Thyroid gland (tissue), 4 donors: ENCODE measurements at regions not wholly inside any gene's neighbourhood (a gene's known extent, or its start where the extent isn't known, plus 50 kb on each side); places are given as distances from the start of the nearest gene placed in this dataset.
"Not testable (repeated sequence)": the region's sequence is repeated elsewhere in the genome, so short reads cannot be mapped to it uniquely, and the experiment has no call there.

Source experiments
- DNase-seq, 2 donors: peaks; one replicate each; pipeline ENCODE4 v3.0.0-alpha.2; 2019
- H3K27ac ChIP-seq, 3 donors: fragments of 200-600 bp; sonication (generic); 1 replicate in 2 of 3; 2 replicates in 1 of 3; pipeline ENCODE4 v1.5.1; 2016 to 2019; ENCODE audit warnings: mild to moderate bottlenecking in 1 of 3, moderate library complexity in 1 of 3
- H3K27me3 ChIP-seq: fragments of 200-600 bp; sonication (generic); one replicate; pipeline ENCODE4 v1.5.1; 2019
- H3K36me3 ChIP-seq, 2 donors: fragments of 200-600 bp; sonication (generic); one replicate each; pipeline ENCODE4 v1.5.1; 2016 to 2019
- H3K4me1 ChIP-seq, 2 donors: fragments of 200-600 bp; sonication (generic); one replicate each; pipeline ENCODE4 v1.5.1; 2017 to 2019
- H3K4me3 ChIP-seq, 3 donors: fragments of 200-600 bp; sonication (generic); replicated peaks in 1 of 3; 1 replicate in 2 of 3; 2 replicates in 1 of 3; pipeline ENCODE4 v1.5.1; 2016; ENCODE audit warnings: mild to moderate bottlenecking in 1 of 3
- H3K9me3 ChIP-seq: fragments of 200-600 bp; sonication (generic); one replicate; pipeline ENCODE4 v1.5.1; 2017
- POLR2A ChIP-seq, 2 donors: fragments of 450-650 bp; IDR thresholded peaks; one replicate each; pipeline ENCODE4 v1.6.1; 2017; ENCODE audit warnings: antibody characterized with exemption in 2 of 2, mild to moderate bottlenecking in 2 of 2, moderate library complexity in 1 of 2
- WGBS, 2 donors: methylation state at CpG; one replicate each; pipeline ENCODE4 v1.1.5; 2017; 5-methylcytosine and 5-hydroxymethylcytosine counted together
- intact Hi-C: fragments of 100-400 bp; cut with DNase I; formaldehyde crosslinking; loops from one replicate; pipeline ENCODE4 v1.15.1; 2023
- TF ChIP-seq, protein P1 (sequence below), 6 experiments: fragments of 200-600 bp in 3 of 6; fragments of 450-650 bp in 3 of 6; sonication (generic) in 3 of 6; IDR thresholded peaks; one replicate each; pipeline ENCODE4 v1.5.1; 2016 to 2019; ENCODE audit warnings: antibody characterized with exemption in 6 of 6, mild to moderate bottlenecking in 2 of 6, inconsistent platforms in 1 of 6, moderate library complexity in 1 of 6

GRCh38 chrX:733961-734360 is 103.4 kb downstream of the SHOX start:
- no peak overlapping the region for H3K4me3 ChIP-seq
- H3K27ac ChIP-seq = no peak overlapping the region
- no peaks in the 10 kb centered on the region for H3K27me3 ChIP-seq
- H3K9me3 ChIP-seq = no peaks in the 10 kb centered on the region
- TF ChIP-seq, protein P1, sequence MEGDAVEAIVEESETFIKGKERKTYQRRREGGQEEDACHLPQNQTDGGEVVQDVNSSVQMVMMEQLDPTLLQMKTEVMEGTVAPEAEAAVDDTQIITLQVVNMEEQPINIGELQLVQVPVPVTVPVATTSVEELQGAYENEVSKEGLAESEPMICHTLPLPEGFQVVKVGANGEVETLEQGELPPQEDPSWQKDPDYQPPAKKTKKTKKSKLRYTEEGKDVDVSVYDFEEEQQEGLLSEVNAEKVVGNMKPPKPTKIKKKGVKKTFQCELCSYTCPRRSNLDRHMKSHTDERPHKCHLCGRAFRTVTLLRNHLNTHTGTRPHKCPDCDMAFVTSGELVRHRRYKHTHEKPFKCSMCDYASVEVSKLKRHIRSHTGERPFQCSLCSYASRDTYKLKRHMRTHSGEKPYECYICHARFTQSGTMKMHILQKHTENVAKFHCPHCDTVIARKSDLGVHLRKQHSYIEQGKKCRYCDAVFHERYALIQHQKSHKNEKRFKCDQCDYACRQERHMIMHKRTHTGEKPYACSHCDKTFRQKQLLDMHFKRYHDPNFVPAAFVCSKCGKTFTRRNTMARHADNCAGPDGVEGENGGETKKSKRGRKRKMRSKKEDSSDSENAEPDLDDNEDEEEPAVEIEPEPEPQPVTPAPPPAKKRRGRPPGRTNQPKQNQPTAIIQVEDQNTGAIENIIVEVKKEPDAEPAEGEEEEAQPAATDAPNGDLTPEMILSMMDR (IDR thresholded peaks at IDR 0.05) = no peak
- no peak for TF ChIP-seq POLR2A (IDR thresholded peaks at IDR 0.05)
- H3K4me1 ChIP-seq = no peaks in the 10 kb centered on the region
- intact Hi-C loops = no loop called here
- no peaks in the 10 kb centered on the region for H3K36me3 ChIP-seq
- WGBS, 2 donors = 80% methylated on average over 9 of the region's 9 CpGs
- no peak for DNase-seq

DNA sequence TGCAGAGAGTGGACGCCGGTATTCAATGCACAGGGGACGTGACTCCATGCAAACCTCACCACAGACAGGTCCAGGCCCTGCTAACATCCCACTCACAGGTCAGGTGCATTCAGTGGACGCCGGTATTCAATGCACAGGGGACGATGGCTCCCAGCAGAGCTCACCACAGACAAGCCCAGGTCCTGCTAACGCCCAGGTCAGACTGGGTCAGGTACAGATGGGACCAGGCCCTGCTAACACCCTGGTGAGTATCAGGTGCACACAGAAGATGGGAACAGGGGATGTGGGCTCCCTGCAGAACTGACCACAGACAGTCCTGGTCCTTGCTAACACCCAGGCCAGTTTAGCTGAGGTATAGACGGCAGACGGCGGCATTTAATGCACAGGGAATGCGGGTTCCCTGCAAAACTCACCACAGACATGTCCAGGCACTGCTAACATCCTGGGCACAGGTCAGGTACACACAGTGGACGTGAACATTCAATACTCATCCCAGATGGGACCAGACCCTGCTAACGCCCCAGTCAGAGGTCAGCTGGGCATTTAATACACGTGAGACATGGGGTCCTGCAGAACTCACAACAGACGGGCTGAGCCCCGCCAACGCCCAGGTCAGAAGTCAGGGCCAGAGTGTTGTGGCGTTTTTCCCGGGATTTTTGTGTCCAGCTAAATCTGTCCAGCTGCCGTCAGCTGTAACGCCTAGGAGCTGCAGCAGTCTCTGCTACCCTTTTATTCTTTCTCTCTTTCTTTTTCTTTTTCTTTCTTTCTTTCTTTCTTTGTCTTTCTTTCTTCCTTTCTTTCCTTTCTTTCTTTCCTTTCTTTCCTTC is 99.2 kb downstream of the SHOX start:
- Histone ChIP-seq H3K36me3 (no peaks in the 10 kb centered on the region), H3K27me3 (no peaks in the 10 kb centered on the region), H3K9me3 (no peaks in the 10 kb centered on the region), H3K4me1 (no peaks in the 10 kb centered on the region), H3K27ac (no peak overlapping the region), H3K4me3 (no peak overlapping the region)
- DNase-seq = no peak
- TF ChIP-seq POLR2A (IDR thresholded peaks at IDR 0.05) = no peak
- TF ChIP-seq, protein P1 (IDR thresholded peaks at IDR 0.05) = no peak
- WGBS, 2 donors = 79 to 80% methylated on average over 14 to 21 of the region's 21 CpGs
- intact Hi-C loops = no loop called here

- H3K27me3 ChIP-seq, H3K27ac ChIP-seq, H3K36me3 ChIP-seq, intact Hi-C loops, H3K9me3 ChIP-seq, H3K4me3 ChIP-seq, DNase-seq, H3K4me1 ChIP-seq: not testable (repeated sequence)
- 72% methylated on average over 8 of the region's 14 CpGs; no CpG with 5 or more reads in 1 of the 2 donors for WGBS, 2 donors
These were observed 98.5 kb downstream of the SHOX start for GRCh38 chrX:729101-729500.

DNA sequence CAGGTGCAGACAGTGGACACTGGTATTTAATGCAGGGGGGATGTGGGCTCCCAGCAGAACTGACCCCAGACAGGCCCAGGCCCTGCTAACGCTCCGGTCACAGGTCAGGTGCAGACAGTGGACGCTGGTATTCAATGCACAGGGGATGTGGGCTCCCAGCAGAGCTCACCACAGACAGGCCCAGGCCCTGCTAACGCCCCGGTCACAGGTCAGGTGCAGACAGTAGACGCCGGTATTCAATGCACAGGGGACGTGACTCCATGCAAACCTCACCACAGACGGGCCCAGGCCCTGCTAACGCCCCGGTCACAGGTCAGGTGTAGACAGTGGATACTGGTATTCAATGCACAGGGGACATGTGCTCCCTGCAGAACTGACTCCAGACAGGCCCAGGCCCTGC is 98.0 kb downstream of the SHOX start:
- H3K9me3 ChIP-seq, H3K36me3 ChIP-seq, intact Hi-C loops, H3K4me1 ChIP-seq, H3K27me3 ChIP-seq, H3K27ac ChIP-seq, DNase-seq, H3K4me3 ChIP-seq: not testable (repeated sequence)
- WGBS, 2 donors = no CpG with 5 or more reads among the region's 11 CpGs

DNA sequence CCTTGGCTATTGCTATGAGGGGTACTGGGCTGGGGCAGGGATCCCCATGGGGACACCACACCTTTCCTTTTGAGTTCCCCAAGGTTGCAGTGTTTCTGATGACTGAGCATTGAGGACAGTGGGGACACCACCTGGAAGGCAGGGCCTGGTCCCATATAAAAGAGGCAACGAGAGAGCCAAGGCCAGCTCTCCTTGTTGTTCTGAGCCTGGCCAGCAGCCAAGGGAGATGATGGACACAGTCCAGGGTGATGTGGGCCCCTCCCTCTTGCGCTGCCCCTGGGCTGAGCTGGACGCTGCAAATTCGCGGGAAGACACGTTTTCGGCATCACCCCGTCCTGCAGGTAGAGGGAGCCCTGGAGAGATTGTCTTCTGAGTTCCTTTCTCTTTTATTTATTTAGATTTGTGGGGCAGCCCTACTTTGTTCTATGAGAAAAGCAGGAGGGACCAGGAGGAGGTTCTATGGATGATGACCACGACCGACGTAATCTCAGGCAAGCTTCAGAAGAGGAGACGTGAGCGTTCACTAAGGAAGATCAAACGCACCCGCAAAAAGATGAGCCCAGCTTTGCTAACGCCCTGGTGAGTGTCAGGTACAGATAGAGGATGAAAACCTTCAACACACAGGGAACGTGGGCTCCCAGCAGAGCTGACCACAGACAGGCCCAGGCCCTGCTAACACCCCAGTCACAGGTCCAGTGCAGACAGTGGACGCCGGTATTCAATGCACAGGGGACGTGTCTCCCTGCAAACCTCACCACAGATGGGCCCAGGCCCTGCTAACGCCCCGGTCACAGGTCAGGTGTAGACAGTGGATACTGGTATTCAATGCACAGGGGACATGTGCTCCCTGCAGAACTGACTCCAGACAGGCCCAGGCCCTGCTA is 97.4 kb downstream of the SHOX start:
- intact Hi-C loops = no loop called here
- no peak for TF ChIP-seq POLR2A (IDR thresholded peaks at IDR 0.05)
- TF ChIP-seq, protein P1 (IDR thresholded peaks at IDR 0.05) = no peak
- Histone ChIP-seq H3K4me1 (no peaks in the 10 kb centered on the region), H3K27me3 (no peaks in the 10 kb centered on the region), H3K9me3 (no peaks in the 10 kb centered on the region), H3K36me3 (no peaks in the 10 kb centered on the region), H3K27ac (no peak overlapping the region), H3K4me3 (no peak overlapping the region)
- DNase-seq = no peak
- WGBS, 2 donors = 44 to 56% methylated on average over 20 to 21 of the region's 22 CpGs

DNA sequence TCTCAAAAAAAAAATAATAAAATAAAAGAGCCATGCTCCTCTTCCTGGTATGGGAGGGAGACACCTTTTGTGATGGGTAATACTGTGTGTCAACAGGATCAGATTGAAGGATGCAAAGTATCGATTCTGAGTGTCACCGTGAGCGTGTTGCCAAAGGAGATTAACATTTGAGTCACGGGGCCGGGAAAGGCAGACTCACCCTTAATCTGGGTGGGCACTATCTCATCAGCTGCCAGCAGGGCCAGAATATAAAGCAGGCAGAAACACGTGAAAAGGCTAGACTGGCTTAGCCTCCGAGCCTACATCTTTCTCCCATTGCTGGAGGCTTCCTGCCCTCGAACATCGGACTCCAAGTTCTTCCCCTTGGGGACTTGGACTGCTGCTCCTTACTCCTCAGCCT is 95.4 kb downstream of the SHOX start:
- Histone ChIP-seq H3K27ac (no peak overlapping the region), H3K4me3 (no peak overlapping the region), H3K36me3 (no peaks in the 10 kb centered on the region), H3K4me1 (no peaks in the 10 kb centered on the region), H3K9me3 (no peaks in the 10 kb centered on the region), H3K27me3 (no peaks in the 10 kb centered on the region)
- intact Hi-C loops = no loop called here
- TF ChIP-seq, protein P1 (IDR thresholded peaks at IDR 0.05) = no peak
- TF ChIP-seq POLR2A (IDR thresholded peaks at IDR 0.05) = no peak
- DNase-seq = no peak
- 89 to 92% methylated on average over 9 of the region's 9 CpGs for WGBS, 2 donors
